ENCODE measurements at regions not wholly inside any gene's neighbourhood (a gene's known extent, or its start where the extent isn't known, plus 50 kb on each side); places are given as distances from the start of the nearest gene placed in this dataset.

DNA sequence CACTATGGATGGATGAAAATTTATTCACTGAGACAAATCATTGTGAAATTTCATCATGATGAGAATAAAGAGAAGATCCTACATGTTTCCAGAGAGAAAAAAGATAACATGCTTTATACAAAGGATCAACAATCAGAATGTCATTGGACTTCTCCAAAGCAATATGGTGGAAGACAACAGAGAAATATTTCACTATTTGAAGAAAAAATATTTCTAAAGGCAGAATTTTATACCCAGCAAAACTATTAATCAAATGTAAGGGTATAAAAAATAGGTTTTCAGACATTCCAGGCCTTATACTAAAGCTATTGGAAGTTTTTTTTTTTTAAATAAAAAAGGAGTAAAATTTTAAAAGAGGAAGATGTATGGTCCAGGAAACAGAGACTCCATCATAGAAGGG lies 100.6 kb upstream of the OLIG2 start:
- TF ChIP-seq CTCF (IDR thresholded peaks at IDR 0.05), result no peak
- no peak for TF ChIP-seq POLR2A (IDR thresholded peaks at IDR 0.05)

All from thyroid gland (tissue), 4 donors.